SH-SY5Y (cell line): ENCODE measurements at regions not wholly inside any gene's neighbourhood (a gene's known extent, or its start where the extent isn't known, plus 50 kb on each side); places are given as distances from the start of the nearest gene placed in this dataset.

Source experiments
- GATA2 ChIP-seq: IDR thresholded peaks from 2 replicates; pipeline ENCODE4 v1.6.1; 2011; ENCODE audit warnings: mild to moderate bottlenecking, low read depth, low read length
- GATA3 ChIP-seq: IDR thresholded peaks from 2 replicates; pipeline ENCODE4 v1.6.1; 2011; ENCODE audit warnings: low read depth, mild to moderate bottlenecking, low read length, moderate library complexity

DNA sequence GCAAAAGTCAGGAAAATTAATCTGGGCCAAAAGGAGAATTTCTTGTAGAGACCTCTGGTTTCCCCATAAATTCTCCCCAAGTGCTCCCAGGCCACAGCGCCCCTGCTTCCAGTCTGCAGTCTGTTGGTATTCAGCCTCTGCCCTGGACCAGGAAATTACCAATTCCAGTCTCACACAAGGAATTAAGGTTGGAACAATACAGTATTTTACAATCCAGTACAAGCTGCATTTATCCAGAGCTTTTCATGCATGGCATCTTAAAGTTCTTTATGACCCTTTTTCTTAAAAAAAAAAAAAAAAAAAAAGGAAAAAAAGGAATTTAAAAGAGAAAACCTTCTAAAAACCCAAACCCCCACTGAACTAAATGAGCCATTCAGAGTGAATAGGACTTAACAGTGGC, 139.6 kb upstream of the RANBP3L start:
- TF ChIP-seq GATA2 (no peak), GATA3 (no peak)
